ENCODE measurements at regions not wholly inside any gene's neighbourhood (a gene's known extent, or its start where the extent isn't known, plus 50 kb on each side); places are given as distances from the start of the nearest gene placed in this dataset.

- peaks cover 9% of the 10 kb centered on the region for H3K27me3 Mint-ChIP-seq
- H3K4me3 Mint-ChIP-seq: no peak overlapping the region
- no peak overlapping the region for H3K27ac Mint-ChIP-seq
- H3K9me3 Mint-ChIP-seq: no peaks in the 10 kb centered on the region
- H3K36me3 Mint-ChIP-seq: no peaks in the 10 kb centered on the region
- no peaks in the 10 kb centered on the region for H3K4me1 Mint-ChIP-seq (ENCODE audit: unreplicated experiment)
- no peak for TF ChIP-seq CTCF (conservative IDR thresholded peaks at IDR 0.05)
- DNase-seq (ENCODE audit: extremely low spot score, unreplicated experiment): no peak
These were observed 432.6 kb upstream of the ANKRD30A start for GRCh38 chr10:36692759-36693158.

- no peak overlapping the region for H3K27ac Mint-ChIP-seq
- peaks cover 20% of the 10 kb centered on the region for H3K27me3 Mint-ChIP-seq
- no peak for TF ChIP-seq CTCF (conservative IDR thresholded peaks at IDR 0.05)
- H3K4me1 Mint-ChIP-seq (ENCODE audit: unreplicated experiment): no peaks in the 10 kb centered on the region
- no peak overlapping the region for H3K4me3 Mint-ChIP-seq
- H3K36me3 Mint-ChIP-seq: peaks cover 5% of the 10 kb centered on the region
- peaks cover 8% of the 10 kb centered on the region for H3K9me3 Mint-ChIP-seq
- no peak for DNase-seq (ENCODE audit: extremely low spot score, unreplicated experiment)
These were observed 436.7 kb upstream of the ANKRD30A start for GRCh38 chr10:36688717-36689116.

- no peak overlapping the region for H3K4me3 Mint-ChIP-seq
- no peak for TF ChIP-seq CTCF (conservative IDR thresholded peaks at IDR 0.05)
- no peak for DNase-seq (ENCODE audit: extremely low spot score, unreplicated experiment)
- H3K4me1 Mint-ChIP-seq (ENCODE audit: unreplicated experiment): peaks cover 15% of the 10 kb centered on the region
- peaks cover 23% of the 10 kb centered on the region for H3K27me3 Mint-ChIP-seq
- H3K36me3 Mint-ChIP-seq: peaks cover 5% of the 10 kb centered on the region
- peaks cover 8% of the 10 kb centered on the region for H3K9me3 Mint-ChIP-seq
- H3K27ac Mint-ChIP-seq: no peak overlapping the region
These were observed 442.0 kb upstream of the ANKRD30A start for GRCh38 chr10:36683421-36683820.

- Mint-ChIP-seq H3K36me3 (peaks cover 2% of the 10 kb centered on the region), H3K9me3 (peaks cover 2% of the 10 kb centered on the region), H3K4me3 (no peak overlapping the region), H3K4me1 (ENCODE audit: unreplicated experiment) (peaks cover 18% of the 10 kb centered on the region), H3K27ac (peak overlapping the region; percentile 19), H3K27me3 (peaks cover 16% of the 10 kb centered on the region)
- TF ChIP-seq CTCF (conservative IDR thresholded peaks at IDR 0.05): no peak
- DNase-seq (ENCODE audit: extremely low spot score, unreplicated experiment): no peak
These were observed 443.4 kb upstream of the ANKRD30A start for GRCh38 chr10:36681751-36682632.

- Mint-ChIP-seq H3K4me3 (no peak overlapping the region), H3K9me3 (no peaks in the 10 kb centered on the region), H3K27ac (no peak overlapping the region), H3K36me3 (no peaks in the 10 kb centered on the region), H3K27me3 (peaks cover 15% of the 10 kb centered on the region), H3K4me1 (ENCODE audit: unreplicated experiment) (peaks cover 31% of the 10 kb centered on the region)
- no peak for DNase-seq (ENCODE audit: extremely low spot score, unreplicated experiment)
- TF ChIP-seq CTCF (conservative IDR thresholded peaks at IDR 0.05): no peak
These were observed 445.8 kb upstream of the ANKRD30A start for GRCh38 chr10:36679554-36679953.

All from type B pancreatic cell (in vitro differentiated cells).